Activated CD8-positive, alpha-beta T cell treated with anti-CD3 and anti-CD28 coated beads for 36 hours (primary cell): ENCODE measurements at regions not wholly inside any gene's neighbourhood (a gene's known extent, or its start where the extent isn't known, plus 50 kb on each side); places are given as distances from the start of the nearest gene placed in this dataset.

Experiments
- ATAC-seq: fragments of 200-7000 bp; cut with Tn5 transposase; one replicate; pipeline ENCODE4 v1.10.0; 2021; ENCODE audit warnings: mild to moderate bottlenecking, moderate library complexity
- CTCF ChIA-PET: fragments of 350-600 bp; sonication (Branson Sonifier 250); formaldehyde crosslinking; loops from one replicate; lab custom pipeline; 2021; ENCODE audit warnings: antibody characterized with exemption; lab: Charles Lee
- POLR2A ChIA-PET: fragments of 350-600 bp; sonication (Branson Sonifier 250); formaldehyde crosslinking; loops from one replicate; lab custom pipeline; 2021; ENCODE audit warnings: antibody characterized with exemption; lab: Charles Lee
- DNase-seq: peaks from one replicate; pipeline ENCODE4 v3.0.0-alpha.2; 2020
- H3K27ac Mint-ChIP-seq: one replicate; pipeline ENCODE4 v1.8.0; 2021; ENCODE audit warnings: mild to moderate bottlenecking, mixed read lengths
- H3K27me3 Mint-ChIP-seq: one replicate; pipeline ENCODE4 v1.8.0; 2021; ENCODE audit warnings: mixed read lengths
- H3K36me3 Mint-ChIP-seq: one replicate; pipeline ENCODE4 v1.8.0; 2021; ENCODE audit warnings: low read depth, mixed read lengths
- H3K4me1 Mint-ChIP-seq: one replicate; pipeline ENCODE4 v1.8.0; 2021; ENCODE audit warnings: low read depth, mixed read lengths
- H3K4me3 Mint-ChIP-seq: one replicate; pipeline ENCODE4 v1.8.0; 2021; ENCODE audit warnings: mild to moderate bottlenecking, moderate library complexity, mixed read lengths
- H3K9me3 Mint-ChIP-seq: one replicate; pipeline ENCODE4 v1.8.0; 2021; ENCODE audit warnings: mixed read lengths
- intact Hi-C: fragments of 100-400 bp; cut with micrococcal nuclease; formaldehyde crosslinking; loops from one replicate; pipeline ENCODE4 v1.10.0; 2022
- TF ChIP-seq, protein P1 (sequence below): fragments of 200-600 bp; IDR thresholded peaks from one replicate; pipeline ENCODE4 v1.8.0; 2022; ENCODE audit warnings: antibody characterized with exemption, mild to moderate bottlenecking

DNA sequence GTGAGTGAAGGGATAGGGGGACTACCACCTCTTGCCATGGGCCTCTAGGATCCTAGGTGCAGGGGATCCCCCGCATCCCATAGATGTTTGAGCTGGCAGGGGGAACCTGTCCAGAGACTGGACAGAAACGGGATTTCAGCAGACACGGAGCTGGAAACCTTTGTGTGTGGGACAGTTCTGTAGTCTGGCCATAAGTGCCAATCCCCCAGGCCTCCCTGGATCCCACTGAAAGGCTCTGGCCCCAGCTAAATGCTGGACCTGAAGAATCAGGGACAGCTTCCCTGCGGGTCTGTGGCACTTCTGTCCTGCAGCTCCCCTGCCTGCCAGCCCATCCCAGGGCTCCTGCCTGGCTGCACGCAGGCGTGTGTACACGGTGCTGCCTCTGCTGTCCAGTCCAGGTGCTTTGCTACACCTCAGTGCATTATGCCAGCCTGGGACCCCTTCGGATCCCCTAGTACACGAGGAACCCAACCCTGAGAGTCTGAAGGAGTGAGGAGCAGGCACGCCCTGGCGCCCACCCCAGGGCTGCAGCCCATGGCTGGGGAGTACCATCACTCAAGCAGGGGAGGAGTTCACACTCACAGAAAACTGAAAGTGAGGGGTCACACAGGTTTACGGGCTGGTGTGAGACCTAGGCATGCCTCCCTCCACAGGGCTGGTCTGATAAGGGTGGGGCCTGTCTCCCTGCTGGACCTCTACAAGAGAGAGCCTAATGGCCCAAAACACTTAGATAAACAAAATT, 703.0 kb downstream of the ARAP2 start:
- CTCF ChIA-PET, result no interaction called here

DNA sequence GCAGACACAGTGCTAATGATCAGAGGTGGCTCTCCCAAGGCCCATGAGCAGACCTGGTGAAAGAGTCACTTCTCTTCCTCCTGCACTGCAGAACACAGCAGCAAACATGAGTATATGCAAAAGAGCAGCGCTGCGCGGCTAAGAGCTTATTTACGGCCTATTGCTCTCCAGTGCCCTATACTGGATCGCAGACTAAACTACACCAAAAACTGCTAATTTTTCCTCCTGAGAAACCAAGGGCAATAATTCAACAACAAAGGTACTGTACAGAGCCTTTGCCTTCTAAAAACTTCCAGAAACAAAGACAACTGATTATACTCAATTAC, 702.5 kb downstream of the ARAP2 start:
- intact Hi-C loops, result no loop called here
- H3K4me1 Mint-ChIP-seq, result no peaks in the 10 kb centered on the region
- H3K9me3 Mint-ChIP-seq, result peaks cover 12% of the 10 kb centered on the region
- no peak overlapping the region for H3K4me3 Mint-ChIP-seq
- no peak for DNase-seq
- H3K27me3 Mint-ChIP-seq, result no peaks in the 10 kb centered on the region
- H3K36me3 Mint-ChIP-seq, result no peaks in the 10 kb centered on the region
- POLR2A ChIA-PET, result no interaction called here
- TF ChIP-seq, protein P1, sequence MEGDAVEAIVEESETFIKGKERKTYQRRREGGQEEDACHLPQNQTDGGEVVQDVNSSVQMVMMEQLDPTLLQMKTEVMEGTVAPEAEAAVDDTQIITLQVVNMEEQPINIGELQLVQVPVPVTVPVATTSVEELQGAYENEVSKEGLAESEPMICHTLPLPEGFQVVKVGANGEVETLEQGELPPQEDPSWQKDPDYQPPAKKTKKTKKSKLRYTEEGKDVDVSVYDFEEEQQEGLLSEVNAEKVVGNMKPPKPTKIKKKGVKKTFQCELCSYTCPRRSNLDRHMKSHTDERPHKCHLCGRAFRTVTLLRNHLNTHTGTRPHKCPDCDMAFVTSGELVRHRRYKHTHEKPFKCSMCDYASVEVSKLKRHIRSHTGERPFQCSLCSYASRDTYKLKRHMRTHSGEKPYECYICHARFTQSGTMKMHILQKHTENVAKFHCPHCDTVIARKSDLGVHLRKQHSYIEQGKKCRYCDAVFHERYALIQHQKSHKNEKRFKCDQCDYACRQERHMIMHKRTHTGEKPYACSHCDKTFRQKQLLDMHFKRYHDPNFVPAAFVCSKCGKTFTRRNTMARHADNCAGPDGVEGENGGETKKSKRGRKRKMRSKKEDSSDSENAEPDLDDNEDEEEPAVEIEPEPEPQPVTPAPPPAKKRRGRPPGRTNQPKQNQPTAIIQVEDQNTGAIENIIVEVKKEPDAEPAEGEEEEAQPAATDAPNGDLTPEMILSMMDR, result no peak
- no peak overlapping the region for H3K27ac Mint-ChIP-seq
- no peak for ATAC-seq
- CTCF ChIA-PET, result no interaction called here

More for the DNA sequence above, 703.0 kb downstream of the ARAP2 start:
- intact Hi-C loops, result no loop called here
- ATAC-seq (no peak), DNase-seq (no peak)
- TF ChIP-seq, protein P1, result no peak
- no peaks in the 10 kb centered on the region for H3K4me1 Mint-ChIP-seq
- H3K9me3 Mint-ChIP-seq, result peaks cover 12% of the 10 kb centered on the region
- H3K4me3 Mint-ChIP-seq, result no peak overlapping the region
- H3K36me3 Mint-ChIP-seq, result no peaks in the 10 kb centered on the region
- no peak overlapping the region for H3K27ac Mint-ChIP-seq
- POLR2A ChIA-PET, result no interaction called here
- no peaks in the 10 kb centered on the region for H3K27me3 Mint-ChIP-seq

DNA sequence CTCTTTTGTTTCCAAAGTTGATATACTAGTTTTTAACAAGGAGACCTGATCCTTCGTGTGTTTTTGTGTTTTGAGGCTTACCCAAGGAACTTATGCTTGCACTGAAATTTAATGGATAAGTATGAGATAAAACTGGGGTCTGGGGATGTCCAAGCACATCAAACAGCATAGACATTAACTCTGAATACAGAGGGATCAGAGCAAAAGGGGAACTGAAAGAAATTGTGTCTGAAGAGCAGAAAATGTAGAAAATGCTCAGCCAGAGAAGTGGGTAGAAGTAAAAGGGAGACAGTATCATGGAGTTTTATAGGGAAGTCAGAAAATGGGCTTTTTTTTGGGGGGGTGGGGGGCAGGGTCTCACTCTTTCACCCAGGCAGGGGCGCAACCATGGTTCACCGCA, 695.4 kb downstream of the ARAP2 start:
- DNase-seq (no peak), ATAC-seq (no peak)
- Mint-ChIP-seq H3K9me3 (peaks cover 3% of the 10 kb centered on the region), H3K36me3 (no peaks in the 10 kb centered on the region), H3K4me1 (no peaks in the 10 kb centered on the region), H3K27ac (no peak overlapping the region), H3K4me3 (no peak overlapping the region), H3K27me3 (no peaks in the 10 kb centered on the region)
- intact Hi-C loops, result no loop called here
- TF ChIP-seq, protein P1, result no peak
- ChIA-PET POLR2A (no interaction called here), CTCF (no interaction called here)

DNA sequence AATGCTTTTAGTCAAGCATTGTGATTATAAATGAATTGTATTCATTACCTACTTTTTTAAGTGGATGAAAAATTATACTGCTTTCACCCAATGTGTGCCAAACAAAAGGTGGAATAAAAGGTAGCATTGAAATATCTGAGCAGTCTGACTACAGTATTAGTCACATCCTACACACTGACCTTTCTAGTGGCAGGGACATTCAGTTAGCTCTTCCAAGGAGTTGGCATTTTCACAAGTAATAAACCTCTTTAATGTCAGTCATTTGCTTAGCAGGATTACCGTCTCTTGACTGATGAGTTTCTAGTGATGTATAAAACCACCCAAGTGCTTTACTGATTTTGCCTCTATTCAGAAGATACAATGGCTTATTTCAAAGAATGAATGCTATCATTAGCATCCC, 687.9 kb downstream of the ARAP2 start:
- Mint-ChIP-seq H3K27ac (no peak overlapping the region), H3K9me3 (peaks cover 1% of the 10 kb centered on the region), H3K4me1 (no peaks in the 10 kb centered on the region), H3K36me3 (no peaks in the 10 kb centered on the region), H3K27me3 (no peaks in the 10 kb centered on the region), H3K4me3 (no peak overlapping the region)
- intact Hi-C loops, result no loop called here
- ChIA-PET CTCF (interaction anchor here (0.7 kb wide), 1 partner anchor 12 kb away, joined by 3 read pairs; no protein-coding TSS in a partner anchor), POLR2A (no interaction called here)
- no peak for DNase-seq
- ATAC-seq, result no peak
- TF ChIP-seq, protein P1, result no peak

DNA sequence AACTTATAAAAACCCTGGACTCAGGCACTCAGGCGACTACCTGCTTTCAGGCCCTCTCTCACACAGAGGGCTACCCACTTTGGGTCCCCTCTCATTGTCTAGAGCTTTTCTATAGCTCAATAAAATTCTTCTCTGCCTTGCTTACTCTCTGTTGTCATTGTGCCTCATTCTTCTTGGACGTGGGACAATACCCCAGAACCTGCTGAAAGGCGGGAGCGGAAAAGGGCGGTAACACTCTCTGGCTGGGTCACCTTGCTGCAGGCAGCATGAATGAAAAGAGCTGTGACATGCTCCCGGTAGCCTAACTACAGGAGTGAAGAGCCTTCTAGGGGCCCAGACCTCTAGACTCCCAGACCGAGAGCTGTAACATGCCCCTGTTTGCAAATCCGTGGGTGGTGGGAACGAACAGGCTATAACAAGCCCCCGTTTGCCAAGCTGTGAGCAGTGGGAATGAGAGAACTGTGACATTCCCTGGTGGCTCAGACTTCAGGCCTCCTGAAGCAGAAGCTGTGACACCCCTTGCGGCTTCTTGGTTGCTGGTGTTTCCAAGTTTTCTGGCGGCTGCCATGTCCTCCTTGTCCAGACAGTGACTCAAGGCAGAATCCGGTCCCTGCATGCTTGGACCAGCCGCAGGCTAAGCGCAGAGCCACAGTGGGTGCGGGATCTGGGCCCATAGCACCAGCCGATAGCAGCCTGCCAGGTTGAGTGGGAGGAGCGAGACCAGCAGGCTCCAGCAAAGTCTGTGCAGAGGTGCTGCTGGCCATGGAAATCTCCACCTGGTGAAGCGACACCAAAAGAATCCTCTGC, 684.6 kb downstream of the ARAP2 start:
- no peaks in the 10 kb centered on the region for H3K27me3 Mint-ChIP-seq
- TF ChIP-seq, protein P1, result no peak
- no peak for DNase-seq
- POLR2A ChIA-PET, result no interaction called here
- H3K27ac Mint-ChIP-seq, result no peak overlapping the region
- intact Hi-C loops, result no loop called here
- ATAC-seq, result no peak
- H3K36me3 Mint-ChIP-seq, result no peaks in the 10 kb centered on the region
- H3K4me3 Mint-ChIP-seq, result no peak overlapping the region
- peaks cover 1% of the 10 kb centered on the region for H3K9me3 Mint-ChIP-seq
- CTCF ChIA-PET, result no interaction called here
- no peaks in the 10 kb centered on the region for H3K4me1 Mint-ChIP-seq
